ENCODE measurements at regions not wholly inside any gene's neighbourhood (a gene's known extent, or its start where the extent isn't known, plus 50 kb on each side); places are given as distances from the start of the nearest gene placed in this dataset.

DNA sequence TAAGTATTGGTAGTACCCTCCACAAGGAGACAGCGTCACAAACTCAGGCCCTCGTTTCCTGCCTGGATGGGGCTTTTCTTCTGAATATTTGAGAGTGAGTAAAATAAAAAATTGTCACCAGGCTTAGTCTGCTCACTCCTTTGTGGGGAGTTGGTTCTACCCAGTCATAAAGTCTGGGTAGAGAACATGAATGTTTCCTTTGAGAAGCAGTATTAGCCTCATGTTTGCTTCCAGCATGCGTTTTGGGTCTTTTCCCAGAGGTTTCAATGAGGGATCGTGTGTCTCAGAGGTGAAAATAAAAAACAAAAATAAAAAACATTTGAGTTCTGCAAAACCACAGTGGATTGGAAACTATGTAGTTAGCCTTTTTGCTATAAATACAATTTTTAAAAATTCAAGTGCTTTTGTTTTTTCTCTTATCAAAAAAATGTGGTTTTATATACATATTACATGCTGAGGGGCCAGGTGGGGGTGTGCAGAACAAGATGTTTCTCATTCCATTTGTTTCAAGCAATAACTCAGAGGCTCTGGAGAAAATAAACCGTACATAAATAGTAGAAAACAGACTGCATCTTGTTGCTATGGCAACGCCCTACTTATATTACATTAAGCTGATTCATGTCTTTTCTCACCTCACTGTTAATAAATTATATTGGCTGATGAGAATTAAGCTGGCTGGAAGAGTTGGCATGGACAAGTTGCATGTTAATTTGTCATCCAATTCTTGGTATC lies 182.8 kb upstream of the FOXN2 start:
- WGBS, 2 experiments (ENCODE audit: low coverage in 1 of 2, low lambda C conversion rate in 2 of 2, missing lambda C conversion rate in 2 of 2) = 20 to 21% methylated on average over 6 of the region's 6 CpGs
- H3K9me2 ChIP-seq (ENCODE audit: insufficient read depth) = no peaks in the 10 kb centered on the region
- 0 out of 2 replicates have a peak overlapping the region, but pooled peaks have one; percentile 3 for H3K9ac ChIP-seq
- H3K4me2 ChIP-seq (ENCODE audit: unreplicated experiment) = no peak overlapping the region
- TF ChIP-seq EZH2 (IDR thresholded peaks at IDR 0.05; ENCODE audit: insufficient read depth, poor library complexity, severe bottlenecking) (no peak), EZH2phosphoT487 (IDR thresholded peaks at IDR 0.05; ENCODE audit: insufficient read depth, low read depth) (no peak)
- in situ Hi-C loops (cut with MboI) = no loop called here
- H3K9me3 ChIP-seq (ENCODE audit: low read depth) = no peaks in the 10 kb centered on the region
- no peaks in the 10 kb centered on the region; the same call in 1 of the 2 replicates for H3K4me1 ChIP-seq (ENCODE audit: insufficient read depth)
- H4K20me1 ChIP-seq (ENCODE audit: insufficient read depth) = no peaks in the 10 kb centered on the region
- no peak overlapping the region for H3K4me3 ChIP-seq
- no peaks in the 10 kb centered on the region for H3K36me3 ChIP-seq (ENCODE audit: low read depth)
- H3K27ac ChIP-seq = no peak overlapping the region
- no peaks in the 10 kb centered on the region for H3F3A ChIP-seq (ENCODE audit: insufficient read depth)
- H3K27me3 ChIP-seq (replicated peaks; ENCODE audit: insufficient read depth) = no peaks in the 10 kb centered on the region
- no peak overlapping the region for H2AFZ ChIP-seq
- H3K79me2 ChIP-seq (ENCODE audit: insufficient read depth) = no peaks in the 10 kb centered on the region
- DNase-seq = peak; percentile 81

DNA sequence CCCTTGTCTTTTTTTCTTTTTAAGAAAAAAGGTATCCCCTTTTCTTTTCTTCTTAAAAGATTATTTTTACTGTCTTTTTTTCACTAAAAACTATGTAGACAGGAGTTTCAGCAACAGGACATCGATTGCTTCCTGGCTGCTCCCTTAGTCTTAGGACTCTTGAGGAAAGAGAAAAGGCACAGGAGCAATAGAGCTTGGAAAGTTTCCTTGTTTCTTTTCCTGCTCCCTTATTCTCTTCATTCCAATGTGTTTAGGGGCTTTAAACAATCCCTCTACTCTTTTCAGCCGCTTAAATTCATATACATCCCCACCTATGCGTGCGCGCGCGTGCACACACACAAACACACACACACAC lies 182.2 kb upstream of the FOXN2 start:
- in situ Hi-C loops (cut with MboI) = no loop called here
- no peak overlapping the region for H3K27ac ChIP-seq
- no peaks in the 10 kb centered on the region for H3K36me3 ChIP-seq (ENCODE audit: low read depth)
- WGBS, 2 experiments (ENCODE audit: low coverage in 1 of 2, low lambda C conversion rate in 2 of 2, missing lambda C conversion rate in 2 of 2) = 72 to 83% methylated on average over 7 of the region's 7 CpGs
- H4K20me1 ChIP-seq (ENCODE audit: insufficient read depth) = no peaks in the 10 kb centered on the region
- no peak overlapping the region for H2AFZ ChIP-seq
- no peaks in the 10 kb centered on the region; the same call in 1 of the 2 replicates for H3K4me1 ChIP-seq (ENCODE audit: insufficient read depth)
- no peaks in the 10 kb centered on the region for H3K9me2 ChIP-seq (ENCODE audit: insufficient read depth)
- H3K4me3 ChIP-seq = no peak overlapping the region
- no peaks in the 10 kb centered on the region for H3K9me3 ChIP-seq (ENCODE audit: low read depth)
- no peak for TF ChIP-seq EZH2 (IDR thresholded peaks at IDR 0.05; ENCODE audit: insufficient read depth, poor library complexity, severe bottlenecking)
- TF ChIP-seq EZH2phosphoT487 (IDR thresholded peaks at IDR 0.05; ENCODE audit: insufficient read depth, low read depth) = no peak
- H3K79me2 ChIP-seq (ENCODE audit: insufficient read depth) = no peaks in the 10 kb centered on the region
- H3K27me3 ChIP-seq (replicated peaks; ENCODE audit: insufficient read depth) = no peaks in the 10 kb centered on the region
- H3K9ac ChIP-seq = no peak overlapping the region
- H3F3A ChIP-seq (ENCODE audit: insufficient read depth) = no peaks in the 10 kb centered on the region
- DNase-seq = no peak
- H3K4me2 ChIP-seq (ENCODE audit: unreplicated experiment) = no peak overlapping the region

DNA sequence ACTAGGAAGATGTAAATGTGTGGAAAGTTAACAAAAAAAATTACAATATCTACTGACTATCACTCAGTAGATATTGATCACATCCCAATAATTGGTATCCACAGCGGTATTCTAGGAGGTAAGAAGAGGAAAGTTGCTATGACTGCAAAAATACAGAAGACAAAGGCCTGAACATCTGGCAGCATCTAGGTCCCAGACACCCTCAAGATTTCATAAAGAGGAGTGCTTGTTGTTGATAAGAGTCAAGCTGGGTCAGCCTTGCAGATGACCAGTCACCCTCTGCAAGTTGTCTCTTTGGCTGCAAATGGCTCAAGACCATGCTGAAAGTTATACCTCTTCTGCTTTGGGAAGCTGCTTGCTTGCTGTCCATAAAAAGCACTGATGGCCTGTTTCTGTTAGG lies 179.8 kb upstream of the FOXN2 start:
- in situ Hi-C loops (cut with MboI) = no loop called here
- Histone ChIP-seq H3K4me2 (ENCODE audit: unreplicated experiment) (no peak overlapping the region), H4K20me1 (ENCODE audit: insufficient read depth) (no peaks in the 10 kb centered on the region), H3K36me3 (ENCODE audit: low read depth) (no peaks in the 10 kb centered on the region), H3K9ac (no peak overlapping the region), H3F3A (ENCODE audit: insufficient read depth) (no peaks in the 10 kb centered on the region), H3K4me1 (ENCODE audit: insufficient read depth) (no peaks in the 10 kb centered on the region; the same call in 1 of the 2 replicates), H3K79me2 (ENCODE audit: insufficient read depth) (no peaks in the 10 kb centered on the region), H3K27ac (no peak overlapping the region), H3K9me2 (ENCODE audit: insufficient read depth) (no peaks in the 10 kb centered on the region), H3K4me3 (no peak overlapping the region), H3K27me3 (replicated peaks; ENCODE audit: insufficient read depth) (no peaks in the 10 kb centered on the region), H2AFZ (no peak overlapping the region), H3K9me3 (ENCODE audit: low read depth) (no peaks in the 10 kb centered on the region)
- no peak for DNase-seq
- WGBS, 2 experiments (ENCODE audit: low coverage in 1 of 2, low lambda C conversion rate in 2 of 2, missing lambda C conversion rate in 2 of 2) = 52 to 75% methylated on average over 1 of the region's 1 CpG
- TF ChIP-seq EZH2phosphoT487 (IDR thresholded peaks at IDR 0.05; ENCODE audit: insufficient read depth, low read depth) (no peak), EZH2 (IDR thresholded peaks at IDR 0.05; ENCODE audit: insufficient read depth, poor library complexity, severe bottlenecking) (no peak)

DNA sequence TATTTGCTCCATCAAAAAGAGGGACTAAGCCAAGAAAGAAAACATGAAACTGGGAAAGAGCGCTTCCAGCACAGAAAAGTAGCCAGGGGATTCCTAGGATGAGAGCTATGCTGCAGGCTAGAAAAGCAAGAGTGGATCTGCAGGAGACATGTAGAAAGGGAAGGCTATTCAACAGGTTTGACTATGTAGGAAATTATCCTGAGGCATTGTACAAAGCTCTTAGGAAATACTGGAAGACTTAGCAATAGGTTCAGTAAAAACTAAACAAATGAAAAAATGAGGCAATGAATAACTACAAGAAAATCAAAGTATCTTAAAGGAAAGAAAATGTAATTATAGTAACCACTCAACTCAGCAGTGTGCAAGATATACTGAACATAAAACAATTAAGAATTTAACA lies 178.7 kb upstream of the FOXN2 start:
- H3K79me2 ChIP-seq (ENCODE audit: insufficient read depth) = no peaks in the 10 kb centered on the region
- H2AFZ ChIP-seq = no peak overlapping the region
- 79 to 85% methylated on average over 1 of the region's 1 CpG for WGBS, 2 experiments (ENCODE audit: low coverage in 1 of 2, low lambda C conversion rate in 2 of 2, missing lambda C conversion rate in 2 of 2)
- TF ChIP-seq EZH2 (IDR thresholded peaks at IDR 0.05; ENCODE audit: insufficient read depth, poor library complexity, severe bottlenecking) (no peak), EZH2phosphoT487 (IDR thresholded peaks at IDR 0.05; ENCODE audit: insufficient read depth, low read depth) (no peak)
- H3K4me1 ChIP-seq (ENCODE audit: insufficient read depth) = no peaks in the 10 kb centered on the region; the same call in 1 of the 2 replicates
- no peaks in the 10 kb centered on the region for H3K27me3 ChIP-seq (replicated peaks; ENCODE audit: insufficient read depth)
- H3K9ac ChIP-seq = no peak overlapping the region
- no peak overlapping the region for H3K4me3 ChIP-seq
- in situ Hi-C loops (cut with MboI) = no loop called here
- DNase-seq = no peak
- H3F3A ChIP-seq (ENCODE audit: insufficient read depth) = no peaks in the 10 kb centered on the region
- H3K9me3 ChIP-seq (ENCODE audit: low read depth) = no peaks in the 10 kb centered on the region
- no peaks in the 10 kb centered on the region for H4K20me1 ChIP-seq (ENCODE audit: insufficient read depth)
- H3K36me3 ChIP-seq (ENCODE audit: low read depth) = no peaks in the 10 kb centered on the region
- H3K27ac ChIP-seq = no peak overlapping the region
- H3K4me2 ChIP-seq (ENCODE audit: unreplicated experiment) = no peak overlapping the region
- no peaks in the 10 kb centered on the region for H3K9me2 ChIP-seq (ENCODE audit: insufficient read depth)

All from GM23248 (cell line).